ENCODE measurements at regions not wholly inside any gene's neighbourhood (a gene's known extent, or its start where the extent isn't known, plus 50 kb on each side); places are given as distances from the start of the nearest gene placed in this dataset.

- H3K27me3 Mint-ChIP-seq (ENCODE audit: unreplicated experiment): peaks cover 35% of the 10 kb centered on the region
- no peaks in the 10 kb centered on the region for H3K36me3 Mint-ChIP-seq (ENCODE audit: unreplicated experiment)
- DNase-seq (ENCODE audit: extremely low spot score, unreplicated experiment): no peak
- H3K9me3 Mint-ChIP-seq (ENCODE audit: unreplicated experiment): no peaks in the 10 kb centered on the region
- H3K4me1 Mint-ChIP-seq (ENCODE audit: unreplicated experiment): no peaks in the 10 kb centered on the region
- H3K4me3 Mint-ChIP-seq (ENCODE audit: unreplicated experiment): no peak overlapping the region
- TF ChIP-seq CTCF (IDR thresholded peaks at IDR 0.05): no peak
- H3K27ac Mint-ChIP-seq (ENCODE audit: unreplicated experiment): no peak overlapping the region
Measured at GRCh38 chr4:57504797-57505530, 394.8 kb upstream of the IGFBP7 start.

GRCh38 chr4:57504139-57504538 lies 394.0 kb upstream of the IGFBP7 start:
- Mint-ChIP-seq H3K4me3 (ENCODE audit: unreplicated experiment) (no peak overlapping the region), H3K27me3 (ENCODE audit: unreplicated experiment) (peaks cover 29% of the 10 kb centered on the region), H3K27ac (ENCODE audit: unreplicated experiment) (no peak overlapping the region), H3K9me3 (ENCODE audit: unreplicated experiment) (no peaks in the 10 kb centered on the region), H3K4me1 (ENCODE audit: unreplicated experiment) (no peaks in the 10 kb centered on the region), H3K36me3 (ENCODE audit: unreplicated experiment) (no peaks in the 10 kb centered on the region)
- TF ChIP-seq CTCF (IDR thresholded peaks at IDR 0.05): no peak
- DNase-seq (ENCODE audit: extremely low spot score, unreplicated experiment): no peak

GRCh38 chr4:57501720-57502119 lies 391.5 kb upstream of the IGFBP7 start:
- Mint-ChIP-seq H3K27ac (ENCODE audit: unreplicated experiment) (no peak overlapping the region), H3K9me3 (ENCODE audit: unreplicated experiment) (no peaks in the 10 kb centered on the region), H3K4me3 (ENCODE audit: unreplicated experiment) (no peak overlapping the region), H3K27me3 (ENCODE audit: unreplicated experiment) (peaks cover 44% of the 10 kb centered on the region), H3K4me1 (ENCODE audit: unreplicated experiment) (no peaks in the 10 kb centered on the region), H3K36me3 (ENCODE audit: unreplicated experiment) (no peaks in the 10 kb centered on the region)
- no peak for TF ChIP-seq CTCF (IDR thresholded peaks at IDR 0.05)
- no peak for DNase-seq (ENCODE audit: extremely low spot score, unreplicated experiment)

GRCh38 chr4:57499786-57500185 lies 389.6 kb upstream of the IGFBP7 start:
- H3K4me1 Mint-ChIP-seq (ENCODE audit: unreplicated experiment): no peaks in the 10 kb centered on the region
- H3K27me3 Mint-ChIP-seq (ENCODE audit: unreplicated experiment): peaks cover 49% of the 10 kb centered on the region
- H3K27ac Mint-ChIP-seq (ENCODE audit: unreplicated experiment): no peak overlapping the region
- H3K4me3 Mint-ChIP-seq (ENCODE audit: unreplicated experiment): no peak overlapping the region
- TF ChIP-seq CTCF (IDR thresholded peaks at IDR 0.05): no peak
- DNase-seq (ENCODE audit: extremely low spot score, unreplicated experiment): no peak
- no peaks in the 10 kb centered on the region for H3K36me3 Mint-ChIP-seq (ENCODE audit: unreplicated experiment)
- H3K9me3 Mint-ChIP-seq (ENCODE audit: unreplicated experiment): no peaks in the 10 kb centered on the region

GRCh38 chr4:57498251-57498650 lies 388.1 kb upstream of the IGFBP7 start:
- no peaks in the 10 kb centered on the region for H3K4me1 Mint-ChIP-seq (ENCODE audit: unreplicated experiment)
- H3K27ac Mint-ChIP-seq (ENCODE audit: unreplicated experiment): no peak overlapping the region
- no peak for TF ChIP-seq CTCF (IDR thresholded peaks at IDR 0.05)
- H3K9me3 Mint-ChIP-seq (ENCODE audit: unreplicated experiment): no peaks in the 10 kb centered on the region
- H3K27me3 Mint-ChIP-seq (ENCODE audit: unreplicated experiment): peaks cover 38% of the 10 kb centered on the region
- no peaks in the 10 kb centered on the region for H3K36me3 Mint-ChIP-seq (ENCODE audit: unreplicated experiment)
- DNase-seq (ENCODE audit: extremely low spot score, unreplicated experiment): no peak
- H3K4me3 Mint-ChIP-seq (ENCODE audit: unreplicated experiment): no peak overlapping the region

All from osteocyte (in vitro differentiated cells).